Transverse colon (tissue), 4 donors: ENCODE measurements at regions not wholly inside any gene's neighbourhood (a gene's known extent, or its start where the extent isn't known, plus 50 kb on each side); places are given as distances from the start of the nearest gene placed in this dataset.

Experiments
- DNase-seq: peaks from one replicate; pipeline ENCODE4 v3.0.0-alpha.2; 2019
- H3K27ac ChIP-seq, 4 donors: fragments of 200-600 bp; sonication (generic); 2 replicates each; pipeline ENCODE4 v1.5.1; 2016 to 2018; ENCODE audit warnings: inconsistent platforms in 4 of 4
- H3K27me3 ChIP-seq: fragments of 200-600 bp; sonication (generic); 2 replicates; pipeline ENCODE4 v1.5.1; 2017; ENCODE audit warnings: inconsistent platforms
- H3K36me3 ChIP-seq, 4 donors: fragments of 200-600 bp; sonication (generic); 2 replicates each; pipeline ENCODE4 v1.5.1; 2017 to 2019; ENCODE audit warnings: inconsistent platforms in 4 of 4
- H3K4me1 ChIP-seq, 4 donors: fragments of 200-600 bp; sonication (generic); 2 replicates each; pipeline ENCODE4 v1.5.1; 2017 to 2020; ENCODE audit warnings: inconsistent platforms in 4 of 4
- H3K4me3 ChIP-seq, 4 donors: fragments of 200-600 bp; sonication (generic); 1 replicate in 1 of 4; 2 replicates in 3 of 4; pipeline versions ENCODE4 v1.5.1 to v1.6.1; 2017 to 2019; ENCODE audit warnings: inconsistent platforms in 4 of 4
- H3K9me3 ChIP-seq, 2 donors: fragments of 200-600 bp; sonication (generic); 2 replicates each; pipeline ENCODE4 v1.5.1; 2017 to 2019; ENCODE audit warnings: inconsistent platforms in 2 of 2
- EP300 ChIP-seq: sonication (generic); formaldehyde crosslinking; IDR thresholded peaks from one replicate; pipeline ENCODE4 v1.6.1; 2017; ENCODE audit warnings: antibody characterized with exemption, low read depth
- POLR2A ChIP-seq: fragments of 450-650 bp; IDR thresholded peaks from one replicate; pipeline ENCODE4 v1.6.1; 2016; ENCODE audit warnings: antibody characterized with exemption, mild to moderate bottlenecking, moderate library complexity
- POLR2AphosphoS5 ChIP-seq, 3 donors: sonication (generic); formaldehyde crosslinking; IDR thresholded peaks; one replicate each; pipeline ENCODE4 v1.6.1; 2016; ENCODE audit warnings: antibody characterized with exemption in 3 of 3
- WGBS, 2 donors: methylation state at CpG; one replicate each; pipeline ENCODE4 v1.1.5; 2018; ENCODE audit warnings: low coverage in 1 of 2; 5-methylcytosine and 5-hydroxymethylcytosine counted together
- in situ Hi-C, 4 donors: fragments of 200-750 bp; cut with MboI; loops; one replicate each; pipeline versions ENCODE4 v1.15.0 to v1.15.1; 2017; ENCODE audit warnings: low sequenced_read_pairs in 3 of 4, low pct_ligation_motif_present in 1 of 4, low pct_unique_long_range_greater_than_20kb in 1 of 4
- intact Hi-C: fragments of 100-400 bp; cut with DNase I; formaldehyde crosslinking; loops from one replicate; pipeline ENCODE4 v1.15.1; 2023; ENCODE audit warnings: low total_unique reads
- TF ChIP-seq, protein P1 (sequence below), 5 experiments: fragments of 200-600 bp in 3 of 5; fragments of 450-650 bp in 2 of 5; sonication (generic) in 3 of 5; IDR thresholded peaks; 1 replicate in 2 of 5; 2 replicates in 3 of 5; pipeline ENCODE4 v1.5.1; 2016 to 2017; ENCODE audit warnings: antibody characterized with exemption in 5 of 5, inconsistent platforms in 3 of 5, mild to moderate bottlenecking in 2 of 5, moderate library complexity in 1 of 5

DNA sequence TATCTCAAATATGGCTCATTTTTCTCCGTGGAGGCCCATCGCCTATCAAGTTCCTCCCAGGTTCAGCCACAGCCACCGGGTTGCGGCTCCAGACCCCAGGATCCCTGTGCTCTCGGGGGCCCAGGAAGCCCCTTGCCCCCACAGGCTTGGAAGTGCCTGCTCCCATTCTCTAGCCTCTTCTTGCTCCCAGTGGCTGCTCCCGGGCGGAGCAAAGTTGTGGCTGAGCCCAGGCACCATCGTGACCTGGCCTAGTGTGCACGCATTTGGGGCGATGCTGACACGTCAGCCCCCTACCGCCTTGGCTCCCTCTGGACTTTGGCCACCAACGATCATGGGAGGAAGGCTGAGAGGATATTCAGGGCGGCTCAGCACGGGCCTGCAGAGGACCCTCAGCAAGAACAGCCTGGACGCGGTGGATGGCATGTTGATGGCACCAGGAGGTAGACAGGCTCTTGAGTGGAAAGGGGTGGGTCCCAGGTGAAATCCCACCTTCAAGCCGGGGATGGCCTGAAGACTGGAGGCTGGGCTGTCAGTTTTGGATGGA is 419.4 kb upstream of the AGA start:
- no peaks in the 10 kb centered on the region for H3K36me3 ChIP-seq
- H3K27me3 ChIP-seq, result no peaks in the 10 kb centered on the region
- TF ChIP-seq, protein P1, sequence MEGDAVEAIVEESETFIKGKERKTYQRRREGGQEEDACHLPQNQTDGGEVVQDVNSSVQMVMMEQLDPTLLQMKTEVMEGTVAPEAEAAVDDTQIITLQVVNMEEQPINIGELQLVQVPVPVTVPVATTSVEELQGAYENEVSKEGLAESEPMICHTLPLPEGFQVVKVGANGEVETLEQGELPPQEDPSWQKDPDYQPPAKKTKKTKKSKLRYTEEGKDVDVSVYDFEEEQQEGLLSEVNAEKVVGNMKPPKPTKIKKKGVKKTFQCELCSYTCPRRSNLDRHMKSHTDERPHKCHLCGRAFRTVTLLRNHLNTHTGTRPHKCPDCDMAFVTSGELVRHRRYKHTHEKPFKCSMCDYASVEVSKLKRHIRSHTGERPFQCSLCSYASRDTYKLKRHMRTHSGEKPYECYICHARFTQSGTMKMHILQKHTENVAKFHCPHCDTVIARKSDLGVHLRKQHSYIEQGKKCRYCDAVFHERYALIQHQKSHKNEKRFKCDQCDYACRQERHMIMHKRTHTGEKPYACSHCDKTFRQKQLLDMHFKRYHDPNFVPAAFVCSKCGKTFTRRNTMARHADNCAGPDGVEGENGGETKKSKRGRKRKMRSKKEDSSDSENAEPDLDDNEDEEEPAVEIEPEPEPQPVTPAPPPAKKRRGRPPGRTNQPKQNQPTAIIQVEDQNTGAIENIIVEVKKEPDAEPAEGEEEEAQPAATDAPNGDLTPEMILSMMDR (IDR thresholded peaks at IDR 0.05), result no peak
- TF ChIP-seq EP300, result no peak
- no peaks in the 10 kb centered on the region for H3K4me1 ChIP-seq
- no peak overlapping the region for H3K27ac ChIP-seq
- no peak for DNase-seq
- 96% methylated on average over 18 of the region's 18 CpGs; no CpG with 5 or more reads in 1 of the 2 donors for WGBS, 2 donors
- intact Hi-C loops, result no loop called here
- in situ Hi-C loops, result no loop called here
- no peak overlapping the region for H3K4me3 ChIP-seq
- no peaks in the 10 kb centered on the region for H3K9me3 ChIP-seq

DNA sequence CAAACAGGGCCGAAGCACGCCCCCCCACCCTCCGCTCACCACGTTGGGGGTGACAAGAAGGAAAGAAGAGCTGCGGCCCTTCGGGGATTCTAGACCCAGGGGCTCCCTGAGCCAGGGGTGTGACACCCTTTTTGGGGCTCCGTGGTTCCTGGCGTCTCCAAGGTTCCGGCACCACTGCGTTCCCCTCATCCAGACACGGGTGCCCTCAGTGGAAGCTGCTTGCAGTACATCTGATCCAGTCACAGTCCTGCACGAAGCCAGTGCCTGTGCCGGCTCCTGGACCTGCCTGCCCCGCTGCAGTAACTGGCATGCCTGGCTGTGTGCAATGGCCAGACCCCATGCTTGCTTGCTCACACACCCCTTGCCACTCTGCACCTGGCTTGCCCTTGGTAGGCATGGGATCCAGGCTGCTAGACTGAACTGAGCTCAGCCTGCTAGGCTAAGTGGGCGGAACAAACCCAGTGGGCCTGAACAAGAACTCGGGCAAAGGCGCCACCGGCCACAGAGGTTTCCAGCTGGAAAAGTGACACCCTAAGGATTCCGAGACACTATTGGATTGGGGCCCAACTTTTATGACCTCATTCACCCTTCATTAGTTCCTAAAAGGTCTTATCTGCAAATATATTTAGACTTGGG is 420.4 kb upstream of the AGA start:
- 80 to 93% methylated on average over 1 to 19 of the region's 19 CpGs for WGBS, 2 donors
- Histone ChIP-seq H3K36me3 (no peaks in the 10 kb centered on the region), H3K4me1 (no peaks in the 10 kb centered on the region), H3K9me3 (no peaks in the 10 kb centered on the region), H3K4me3 (no peak overlapping the region), H3K27ac (no peak overlapping the region), H3K27me3 (no peaks in the 10 kb centered on the region)
- TF ChIP-seq EP300 (no peak), POLR2AphosphoS5 (IDR thresholded peaks at IDR 0.05) (no peak), POLR2A (no peak)
- TF ChIP-seq, protein P1 (IDR thresholded peaks at IDR 0.05), result no peak
- intact Hi-C loops, result no loop called here
- in situ Hi-C loops, result no loop called here
- DNase-seq, result no peak

DNA sequence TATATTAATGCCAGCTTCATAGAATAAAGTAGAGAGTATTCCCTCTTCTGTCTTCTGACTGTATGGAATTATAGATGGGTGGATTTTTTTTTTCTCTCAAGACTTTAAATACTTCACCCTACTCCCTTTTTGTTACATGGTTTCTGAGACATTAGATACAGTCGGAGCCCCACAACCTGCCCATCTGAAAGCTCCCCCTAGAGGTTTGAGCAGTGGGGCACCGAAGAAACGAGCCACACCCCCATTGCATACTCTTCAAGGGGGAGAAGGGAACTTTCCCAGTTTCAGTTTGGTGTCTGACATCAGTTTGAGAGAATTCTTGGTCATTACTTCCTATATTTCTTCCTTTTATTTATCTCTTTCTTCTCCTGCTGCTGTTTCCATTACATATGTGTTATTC is 437.6 kb upstream of the AGA start:
- 58 to 64% methylated on average over 3 of the region's 3 CpGs for WGBS, 2 donors

DNA sequence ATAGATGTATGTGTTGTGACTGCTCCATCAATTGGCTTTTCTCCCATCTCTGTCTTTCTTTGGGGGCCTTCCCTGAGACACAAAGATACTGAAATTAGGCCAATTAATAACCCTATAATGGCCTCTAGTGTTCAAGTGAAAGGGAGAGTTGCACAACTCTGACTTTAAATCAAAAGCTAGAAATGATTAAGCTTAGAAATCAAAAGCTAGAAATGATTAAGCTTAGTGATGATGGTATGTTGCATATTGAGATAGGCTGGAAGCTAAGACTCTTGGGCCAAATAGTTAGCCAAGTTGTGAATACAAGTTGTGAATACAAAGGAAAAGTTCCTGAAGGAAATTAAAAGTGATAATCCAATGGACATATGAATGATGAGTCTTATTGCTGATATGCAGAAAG is 452.9 kb upstream of the AGA start:
- H3K4me1 ChIP-seq, result no peaks in the 10 kb centered on the region
- H3K36me3 ChIP-seq, result no peaks in the 10 kb centered on the region
- TF ChIP-seq POLR2A (no peak), EP300 (no peak), POLR2AphosphoS5 (IDR thresholded peaks at IDR 0.05) (no peak)
- TF ChIP-seq, protein P1 (IDR thresholded peaks at IDR 0.05), result no peak
- DNase-seq, result no peak
- in situ Hi-C loops (no loop called here), intact Hi-C loops (no loop called here)
- H3K27ac ChIP-seq, result no peak overlapping the region
- no peak overlapping the region for H3K4me3 ChIP-seq
- no peaks in the 10 kb centered on the region for H3K9me3 ChIP-seq
- H3K27me3 ChIP-seq, result no peaks in the 10 kb centered on the region

More for the DNA sequence above, 437.6 kb upstream of the AGA start:
- intact Hi-C loops, result no loop called here
- Histone ChIP-seq H3K27me3 (no peaks in the 10 kb centered on the region), H3K27ac (no peak overlapping the region), H3K4me1 (no peaks in the 10 kb centered on the region), H3K36me3 (no peaks in the 10 kb centered on the region), H3K9me3 (no peaks in the 10 kb centered on the region), H3K4me3 (no peak overlapping the region)
- no peak for DNase-seq
- TF ChIP-seq POLR2A (no peak), EP300 (no peak), POLR2AphosphoS5 (IDR thresholded peaks at IDR 0.05) (no peak)
- TF ChIP-seq, protein P1 (IDR thresholded peaks at IDR 0.05), result no peak
- in situ Hi-C loops, result no loop called here
